BLaER1 (cell line): ENCODE measurements at regions not wholly inside any gene's neighbourhood (a gene's known extent, or its start where the extent isn't known, plus 50 kb on each side); places are given as distances from the start of the nearest gene placed in this dataset.

Experiments used
- H3K27ac ChIP-seq: shearing (Covaris generic); formaldehyde crosslinking; 2 replicates; pipeline ENCODE4 v1.8.1; 2022
- H3K27me3 ChIP-seq: shearing (Covaris generic); formaldehyde crosslinking; 2 replicates; pipeline ENCODE4 v1.8.1; 2022
- H3K36me3 ChIP-seq: shearing (Covaris generic); formaldehyde crosslinking; 2 replicates; pipeline ENCODE4 v1.8.1; 2022
- H3K4me1 ChIP-seq: shearing (Covaris generic); formaldehyde crosslinking; 2 replicates; pipeline ENCODE4 v1.8.1; 2022
- H3K4me2 ChIP-seq: shearing (Covaris generic); formaldehyde crosslinking; 2 replicates; pipeline ENCODE4 v1.8.1; 2022
- H3K4me3 ChIP-seq: shearing (Covaris generic); formaldehyde crosslinking; 2 replicates; pipeline ENCODE4 v1.8.1; 2022
- H3K9ac ChIP-seq: shearing (Covaris generic); formaldehyde crosslinking; 2 replicates; pipeline ENCODE4 v1.8.1; 2022
- H3K9me3 ChIP-seq: shearing (Covaris generic); formaldehyde crosslinking; 2 replicates; pipeline ENCODE4 v1.8.1; 2022
- H4K20me1 ChIP-seq: shearing (Covaris generic); formaldehyde crosslinking; 2 replicates; pipeline ENCODE4 v1.8.1; 2022
- Cebpa-rat ChIP-seq: shearing (Covaris generic); IDR thresholded peaks from 2 replicates; pipeline ENCODE4 v1.8.1; 2022

GRCh38 chr2:45119038-45119437 is 109.8 kb upstream of the SIX2 start:
- no peak overlapping the region for H3K27ac ChIP-seq
- H3K9ac ChIP-seq, result no peak overlapping the region
- H3K36me3 ChIP-seq, result no peaks in the 10 kb centered on the region
- H3K4me2 ChIP-seq, result no peak overlapping the region
- H3K4me3 ChIP-seq, result no peak overlapping the region
- no peak for TF ChIP-seq Cebpa-rat
- H3K4me1 ChIP-seq, result no peaks in the 10 kb centered on the region
- H4K20me1 ChIP-seq, result no peaks in the 10 kb centered on the region
- no peaks in the 10 kb centered on the region for H3K9me3 ChIP-seq
- no peaks in the 10 kb centered on the region for H3K27me3 ChIP-seq

GRCh38 chr2:45117383-45117782 is 108.1 kb upstream of the SIX2 start:
- no peaks in the 10 kb centered on the region for H4K20me1 ChIP-seq
- no peak for TF ChIP-seq Cebpa-rat
- H3K36me3 ChIP-seq, result no peaks in the 10 kb centered on the region
- H3K9ac ChIP-seq, result no peak overlapping the region
- H3K4me1 ChIP-seq, result no peaks in the 10 kb centered on the region
- no peaks in the 10 kb centered on the region for H3K9me3 ChIP-seq
- H3K27me3 ChIP-seq, result no peaks in the 10 kb centered on the region
- H3K4me2 ChIP-seq, result no peak overlapping the region
- no peak overlapping the region for H3K4me3 ChIP-seq
- no peak overlapping the region for H3K27ac ChIP-seq

- Histone ChIP-seq H3K27ac (no peak overlapping the region), H4K20me1 (no peaks in the 10 kb centered on the region), H3K9me3 (no peaks in the 10 kb centered on the region), H3K4me1 (no peaks in the 10 kb centered on the region), H3K4me2 (no peak overlapping the region), H3K9ac (no peak overlapping the region), H3K36me3 (no peaks in the 10 kb centered on the region), H3K4me3 (no peak overlapping the region), H3K27me3 (no peaks in the 10 kb centered on the region)
- no peak for TF ChIP-seq Cebpa-rat
Measured at GRCh38 chr2:45115181-45115580, 105.9 kb upstream of the SIX2 start.

GRCh38 chr2:45114221-45114955 is 105.1 kb upstream of the SIX2 start:
- no peaks in the 10 kb centered on the region for H3K36me3 ChIP-seq
- H3K27ac ChIP-seq, result no peak overlapping the region
- no peaks in the 10 kb centered on the region for H4K20me1 ChIP-seq
- no peak overlapping the region for H3K4me2 ChIP-seq
- no peaks in the 10 kb centered on the region for H3K27me3 ChIP-seq
- no peak overlapping the region for H3K9ac ChIP-seq
- H3K9me3 ChIP-seq, result no peaks in the 10 kb centered on the region
- no peak for TF ChIP-seq Cebpa-rat
- no peaks in the 10 kb centered on the region for H3K4me1 ChIP-seq
- no peak overlapping the region for H3K4me3 ChIP-seq

GRCh38 chr2:45112750-45113149 is 103.5 kb upstream of the SIX2 start:
- TF ChIP-seq Cebpa-rat, result no peak
- no peak overlapping the region for H3K4me2 ChIP-seq
- H4K20me1 ChIP-seq, result no peaks in the 10 kb centered on the region
- H3K9me3 ChIP-seq, result no peaks in the 10 kb centered on the region
- H3K4me1 ChIP-seq, result no peaks in the 10 kb centered on the region
- H3K9ac ChIP-seq, result no peak overlapping the region
- no peaks in the 10 kb centered on the region for H3K27me3 ChIP-seq
- H3K36me3 ChIP-seq, result no peaks in the 10 kb centered on the region
- H3K27ac ChIP-seq, result no peak overlapping the region
- no peak overlapping the region for H3K4me3 ChIP-seq

- H3K4me3 ChIP-seq, result no peak overlapping the region
Measured at GRCh38 chr2:45105050-45105582, 95.9 kb upstream of the SIX2 start.

GRCh38 chr2:45104429-45104828 is 95.2 kb upstream of the SIX2 start:
- H4K20me1 ChIP-seq, result no peaks in the 10 kb centered on the region

More at GRCh38 chr2:45105050-45105582, 95.9 kb upstream of the SIX2 start:
- Histone ChIP-seq H3K9ac (no peak overlapping the region), H3K4me1 (no peaks in the 10 kb centered on the region), H3K9me3 (peaks cover 2% of the 10 kb centered on the region; the same call in 1 of the 2 replicates), H3K27ac (no peak overlapping the region), H3K27me3 (no peaks in the 10 kb centered on the region), H4K20me1 (no peaks in the 10 kb centered on the region), H3K36me3 (no peaks in the 10 kb centered on the region), H3K4me2 (no peak overlapping the region)
- no peak for TF ChIP-seq Cebpa-rat

GRCh38 chr2:45103351-45104345 is 94.4 kb upstream of the SIX2 start:
- Histone ChIP-seq H4K20me1 (no peaks in the 10 kb centered on the region), H3K4me3 (no peak overlapping the region), H3K9ac (no peak overlapping the region), H3K27ac (no peak overlapping the region), H3K4me2 (no peak overlapping the region), H3K27me3 (no peaks in the 10 kb centered on the region), H3K4me1 (no peaks in the 10 kb centered on the region), H3K36me3 (no peaks in the 10 kb centered on the region), H3K9me3 (peaks cover 6% of the 10 kb centered on the region; the same call in 1 of the 2 replicates)
- TF ChIP-seq Cebpa-rat, result no peak

More at GRCh38 chr2:45104429-45104828, 95.2 kb upstream of the SIX2 start:
- no peak overlapping the region for H3K9ac ChIP-seq
- H3K27ac ChIP-seq, result no peak overlapping the region
- H3K4me1 ChIP-seq, result no peaks in the 10 kb centered on the region
- H3K9me3 ChIP-seq, result peaks cover 6% of the 10 kb centered on the region; the same call in 1 of the 2 replicates
- no peak overlapping the region for H3K4me2 ChIP-seq
- H3K36me3 ChIP-seq, result no peaks in the 10 kb centered on the region
- no peak for TF ChIP-seq Cebpa-rat
- H3K27me3 ChIP-seq, result no peaks in the 10 kb centered on the region
- H3K4me3 ChIP-seq, result no peak overlapping the region

- H3K27me3 ChIP-seq, result no peaks in the 10 kb centered on the region
- no peak overlapping the region for H3K27ac ChIP-seq
- no peaks in the 10 kb centered on the region for H3K4me1 ChIP-seq
- no peaks in the 10 kb centered on the region for H4K20me1 ChIP-seq
- peaks cover 6% of the 10 kb centered on the region; the same call in 1 of the 2 replicates for H3K9me3 ChIP-seq
- no peak for TF ChIP-seq Cebpa-rat
- no peaks in the 10 kb centered on the region for H3K36me3 ChIP-seq
- no peak overlapping the region for H3K4me2 ChIP-seq
- no peak overlapping the region for H3K4me3 ChIP-seq
- H3K9ac ChIP-seq, result no peak overlapping the region
Measured at GRCh38 chr2:45102579-45103117, 93.4 kb upstream of the SIX2 start.
